NCI-H460 (cell line): ENCODE measurements at regions not wholly inside any gene's neighbourhood (a gene's known extent, or its start where the extent isn't known, plus 50 kb on each side); places are given as distances from the start of the nearest gene placed in this dataset.
"Not testable (repeated sequence)": the region's sequence is repeated elsewhere in the genome, so short reads cannot be mapped to it uniquely, and the experiment has no call there.

ENCODE experiments used
- DNase-seq: peaks from one replicate; pipeline ENCODE4 v3.0.0-alpha.2; 2016; ENCODE audit warnings: low read depth; ENCODE audit errors: extremely low read depth

DNA sequence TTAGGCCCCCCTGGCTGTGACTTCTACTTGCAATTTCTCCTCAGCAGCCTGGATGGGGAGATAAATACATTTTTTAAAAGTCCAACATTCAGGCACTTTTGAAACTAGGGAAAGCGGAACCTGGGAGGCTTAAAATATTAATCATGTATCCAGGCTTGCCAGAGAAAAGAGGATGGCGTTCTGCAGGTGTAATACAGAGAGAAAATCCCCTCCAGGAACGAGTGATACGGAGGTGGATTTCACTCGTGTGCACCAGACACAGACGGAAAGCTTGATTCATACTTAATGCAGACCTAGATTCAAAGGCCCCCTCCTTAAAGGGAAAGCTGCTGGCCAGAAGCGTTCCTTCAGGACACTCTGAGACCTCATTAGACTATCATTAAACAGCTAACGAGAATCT is 354.0 kb upstream of the BOD1L1 start:
- DNase-seq = no peak

DNA sequence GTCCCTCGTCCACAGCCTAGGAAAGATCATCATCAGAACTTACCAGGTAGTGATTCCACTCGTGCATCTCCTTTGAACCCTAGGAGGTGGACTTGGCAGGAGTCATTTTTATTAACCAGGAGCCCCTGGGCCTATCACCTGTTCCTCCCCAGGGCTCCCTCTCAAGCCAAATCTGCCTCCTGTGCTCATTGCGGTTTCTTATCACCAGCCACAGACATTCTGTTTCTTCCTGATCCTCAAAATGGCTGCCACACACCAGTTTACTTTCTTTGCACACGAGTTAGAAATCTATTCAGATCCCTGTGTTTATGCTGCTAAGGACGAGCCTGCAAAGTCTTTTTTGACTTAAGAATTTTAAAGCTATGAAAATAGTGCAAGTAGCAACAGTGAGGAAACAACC is 354.5 kb upstream of the BOD1L1 start:
- no peak for DNase-seq

DNA sequence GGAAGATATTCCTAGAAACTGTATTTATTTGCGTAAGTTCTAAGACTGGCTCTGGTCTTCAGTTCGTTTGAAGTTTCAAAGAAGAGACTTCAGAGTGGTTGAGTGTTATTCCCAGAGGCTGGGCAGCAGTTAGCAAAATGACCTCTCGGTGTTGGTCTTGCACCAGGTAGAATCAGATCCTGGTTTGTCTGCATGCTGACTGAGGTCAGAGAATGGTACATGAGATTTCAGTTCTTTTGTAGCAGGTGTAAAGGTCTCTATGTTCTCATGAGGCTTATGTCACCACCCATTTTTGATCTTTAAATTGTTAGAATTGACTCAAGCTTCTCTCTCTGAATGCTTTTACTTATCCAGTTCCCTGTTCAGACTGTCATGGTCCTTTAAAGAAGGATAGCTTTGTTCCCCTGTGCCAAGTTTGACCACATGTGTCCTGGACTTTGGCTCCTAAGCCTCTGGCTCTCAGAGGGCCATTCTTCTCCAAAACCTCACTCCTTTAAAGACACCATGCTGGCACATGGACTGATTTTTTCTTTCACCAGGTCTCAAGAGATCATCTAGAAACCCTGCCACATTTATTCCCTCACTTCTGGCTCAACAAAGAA is 355.8 kb upstream of the BOD1L1 start:
- DNase-seq = no peak

DNA sequence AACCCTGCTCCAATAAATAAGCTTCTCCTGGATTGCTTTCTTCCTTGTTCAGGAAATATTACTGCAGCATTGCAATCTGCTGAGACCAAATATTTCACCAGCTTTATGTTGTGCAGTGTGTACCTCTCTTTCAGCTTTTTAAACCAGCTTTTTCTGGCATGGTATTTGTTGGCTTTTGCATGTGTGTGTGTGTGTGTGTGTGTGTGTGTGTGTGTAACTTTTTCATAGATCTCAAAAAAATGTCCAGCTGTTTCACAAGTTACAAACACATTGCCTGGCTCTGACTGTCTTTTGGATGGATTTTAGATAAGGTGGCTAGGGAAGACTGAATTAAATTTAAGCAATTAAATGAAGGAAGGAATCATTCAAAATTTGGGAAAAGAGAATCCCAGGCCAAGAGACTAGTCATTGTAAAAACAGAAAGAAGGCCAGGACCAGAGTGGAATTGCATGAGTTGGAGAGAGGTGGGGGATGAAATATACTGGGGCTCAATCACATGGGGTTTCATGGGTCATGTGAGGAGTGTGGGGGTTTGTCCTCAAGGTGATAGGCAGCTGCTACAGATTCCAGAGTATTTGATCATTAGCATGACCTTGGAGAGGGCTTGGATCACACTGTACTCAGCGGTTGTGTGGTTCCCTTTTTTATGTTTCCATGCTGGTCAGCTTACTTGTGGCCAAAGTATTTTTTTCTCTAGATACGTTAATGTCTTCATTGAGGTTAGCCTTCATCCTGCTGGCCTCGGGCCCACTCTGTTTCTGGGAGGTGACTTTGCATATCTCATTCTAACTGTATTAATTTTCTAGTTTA is 357.7 kb upstream of the BOD1L1 start:
- DNase-seq = no peak

DNA sequence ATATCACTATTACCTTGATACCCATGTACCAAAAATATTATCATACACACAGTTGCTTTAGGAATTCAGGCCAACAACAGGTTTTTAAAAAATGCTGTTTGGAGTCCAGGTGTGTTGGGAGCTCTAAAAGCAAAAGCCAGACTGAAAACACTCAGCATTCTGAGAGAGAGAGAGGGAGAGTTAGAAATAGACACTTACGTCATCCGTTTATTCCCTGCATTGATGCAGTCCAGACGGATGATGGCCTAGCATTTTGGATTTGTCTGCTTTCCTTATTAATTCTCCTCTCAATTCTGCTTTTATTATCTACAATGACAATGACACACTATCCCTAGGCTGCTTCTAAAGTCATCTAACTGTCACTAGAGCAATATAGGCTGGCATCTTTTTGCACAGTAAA is 358.3 kb upstream of the BOD1L1 start:
- no peak for DNase-seq

DNA sequence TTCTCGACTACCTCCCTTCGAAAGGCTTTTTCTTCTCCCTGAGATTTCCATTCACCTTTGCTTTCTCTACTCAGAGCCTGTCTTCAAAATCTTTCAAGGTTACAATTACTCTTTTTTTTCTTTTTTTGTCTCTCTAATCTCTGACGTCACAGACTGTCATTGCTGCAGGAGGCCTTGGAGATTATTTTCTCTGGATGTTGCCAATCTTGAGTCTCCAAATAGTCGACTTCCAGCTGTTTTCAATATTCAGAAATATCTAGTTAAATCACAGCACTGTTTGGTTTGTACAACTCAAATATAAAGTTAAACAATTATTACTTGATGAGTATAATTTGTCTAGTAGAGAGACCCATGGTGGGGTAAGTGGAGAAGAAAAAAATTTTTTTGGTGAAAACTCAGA is 359.0 kb upstream of the BOD1L1 start:
- no peak for DNase-seq

DNA sequence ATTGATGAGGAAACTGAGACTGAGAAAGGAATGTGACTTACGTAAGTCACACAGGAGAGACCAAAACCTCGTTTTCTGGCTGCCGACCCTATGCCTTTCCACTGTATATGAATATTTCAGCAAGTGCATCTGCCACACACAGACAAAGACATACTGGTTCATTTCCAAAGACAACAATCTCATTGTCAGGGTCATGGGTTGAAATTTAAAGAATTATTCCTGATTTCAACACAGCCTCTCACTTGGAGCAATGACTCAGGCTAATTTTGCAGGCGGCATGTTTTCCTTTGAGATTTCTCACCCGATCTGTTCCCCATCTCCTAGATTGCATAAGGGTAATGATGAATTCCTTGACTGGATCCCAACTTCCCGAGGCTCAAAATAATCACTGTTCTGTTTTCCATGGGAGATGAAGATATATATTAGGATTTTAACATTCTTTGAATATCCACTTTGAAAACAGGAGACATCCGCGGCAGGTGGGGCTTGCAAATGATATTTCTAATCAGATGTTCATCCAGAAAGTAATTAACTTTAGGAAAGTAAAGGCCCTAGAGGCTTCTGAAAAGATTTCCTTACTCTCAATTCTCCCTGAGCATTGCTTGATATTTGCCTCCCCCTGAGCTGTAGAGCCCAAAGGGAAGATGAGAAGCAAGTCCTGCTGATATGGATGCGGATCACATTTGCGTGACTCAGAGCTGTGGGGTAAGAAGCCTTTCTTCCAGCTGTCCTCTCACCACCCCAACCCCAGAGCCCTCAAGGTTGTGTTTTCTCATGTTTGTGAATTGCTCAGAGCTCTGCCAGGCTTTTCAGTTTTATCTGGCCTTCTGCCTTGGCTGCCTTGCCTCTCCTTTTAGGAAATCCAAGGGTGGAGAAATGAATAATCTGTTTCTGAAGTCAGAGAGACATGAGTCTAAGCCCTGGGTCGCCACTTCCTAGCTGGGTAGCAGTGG is 361.1 kb upstream of the BOD1L1 start:
- peak; percentile 72 for DNase-seq

DNA sequence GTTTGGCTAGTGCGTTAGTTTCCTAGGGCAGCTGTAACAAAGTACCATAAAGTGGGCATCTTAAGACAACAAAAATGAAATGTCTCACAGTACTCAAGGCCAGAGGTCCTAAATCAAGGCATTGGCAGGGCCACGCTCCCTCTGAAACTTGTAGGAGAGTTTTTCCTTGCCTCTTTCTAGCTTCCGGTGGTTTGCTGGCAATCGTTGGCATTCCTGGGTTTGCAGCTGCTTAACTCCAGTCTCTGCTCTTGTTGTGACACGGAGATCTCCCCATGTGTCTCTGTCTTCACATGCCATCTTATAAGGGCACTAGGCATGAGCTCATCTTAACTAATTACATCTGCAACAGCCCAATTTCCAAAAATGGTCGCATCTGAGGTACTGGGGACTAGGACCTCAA is 362.0 kb upstream of the BOD1L1 start:
- peak; percentile 23 for DNase-seq

DNA sequence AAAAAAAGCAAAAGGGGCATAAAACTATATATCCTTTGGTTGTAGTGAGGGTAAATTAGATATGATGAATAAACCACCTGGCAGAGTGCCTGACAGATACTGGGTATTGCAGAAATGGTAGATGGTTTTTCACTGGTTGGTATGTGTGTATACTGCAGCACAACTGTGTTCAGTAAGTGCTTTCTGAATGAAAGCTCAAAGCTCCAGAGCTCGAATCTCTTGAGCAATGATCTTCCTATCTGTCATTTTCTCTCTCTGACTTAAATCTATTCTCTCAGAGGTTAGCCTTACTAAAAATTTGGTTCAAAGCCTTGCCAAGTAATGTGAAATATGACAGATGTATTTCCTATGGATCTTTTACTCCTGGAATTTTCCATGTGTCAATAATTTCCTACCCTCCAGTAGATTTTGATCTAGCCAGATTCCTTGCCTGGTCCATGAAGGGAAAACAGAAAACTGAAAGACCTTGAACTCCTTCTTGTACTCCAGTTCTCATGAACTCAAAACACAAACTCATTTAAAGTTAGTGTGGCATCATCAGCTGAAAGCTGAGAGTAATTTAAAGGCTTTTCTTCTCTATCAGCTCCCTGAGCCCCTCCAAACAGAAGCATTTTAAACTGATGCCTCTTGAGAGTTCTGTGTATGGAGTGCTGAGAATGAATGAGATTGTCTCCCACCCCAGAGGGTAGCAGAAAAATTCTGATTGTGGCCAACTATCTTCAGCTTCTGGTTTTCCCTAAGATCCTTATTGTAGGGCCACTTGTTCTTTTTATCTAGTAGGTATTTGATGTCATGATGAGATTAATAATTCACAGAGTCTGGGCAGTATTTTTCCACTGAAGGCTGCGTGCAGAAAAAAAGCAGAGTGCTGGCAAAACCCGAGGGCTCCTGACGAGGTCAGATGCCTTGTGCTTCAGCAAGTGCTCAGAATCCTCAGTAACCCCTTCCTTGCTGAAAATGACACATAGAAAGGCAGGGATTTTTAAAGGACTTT is 363.4 kb upstream of the BOD1L1 start:
- no peak for DNase-seq

DNA sequence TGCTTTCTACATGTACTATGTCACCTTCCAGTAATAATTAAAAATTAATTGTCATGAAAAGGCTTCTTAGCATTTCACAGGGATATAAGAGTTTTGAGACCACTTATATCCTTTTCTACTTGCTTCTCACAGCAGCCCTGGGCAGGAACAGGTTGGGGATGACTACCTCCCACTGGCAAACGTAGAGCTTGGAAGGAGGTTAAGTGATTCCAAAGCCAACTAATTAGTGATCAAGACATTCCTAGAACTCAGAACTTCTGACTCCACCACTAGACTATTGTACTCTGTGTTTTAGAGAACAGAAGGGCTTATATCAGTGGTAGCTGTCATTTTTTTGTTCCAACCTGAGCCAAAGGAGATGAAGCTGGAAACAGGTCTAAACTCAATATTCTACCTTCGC is 364.5 kb upstream of the BOD1L1 start:
- no peak for DNase-seq

DNA sequence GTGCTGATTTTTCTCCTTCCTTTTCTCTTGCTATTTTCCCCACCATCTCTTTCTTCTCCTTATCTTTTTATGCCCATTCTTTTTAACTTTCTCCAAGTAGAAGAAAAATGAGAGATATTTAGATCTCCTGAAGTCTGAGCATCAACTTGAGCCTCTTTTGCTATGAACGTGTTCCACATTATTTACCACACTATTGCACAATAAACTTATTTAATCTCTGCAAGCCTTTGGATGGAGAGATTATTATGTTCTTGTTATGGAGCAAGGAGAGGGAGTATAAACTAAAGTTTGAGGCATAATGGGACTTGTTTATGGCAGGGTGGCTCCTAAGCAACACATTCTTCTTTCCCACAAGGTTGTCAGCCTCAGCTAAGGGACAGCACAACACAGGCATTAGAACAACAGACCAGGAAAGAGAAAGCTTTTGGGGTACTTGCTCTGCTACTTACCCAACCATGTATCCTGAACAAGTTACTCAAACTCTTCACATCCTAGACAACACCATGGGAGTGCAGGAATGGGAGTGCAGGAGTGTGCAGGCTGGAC is 365.5 kb upstream of the BOD1L1 start:
- DNase-seq = no peak

DNA sequence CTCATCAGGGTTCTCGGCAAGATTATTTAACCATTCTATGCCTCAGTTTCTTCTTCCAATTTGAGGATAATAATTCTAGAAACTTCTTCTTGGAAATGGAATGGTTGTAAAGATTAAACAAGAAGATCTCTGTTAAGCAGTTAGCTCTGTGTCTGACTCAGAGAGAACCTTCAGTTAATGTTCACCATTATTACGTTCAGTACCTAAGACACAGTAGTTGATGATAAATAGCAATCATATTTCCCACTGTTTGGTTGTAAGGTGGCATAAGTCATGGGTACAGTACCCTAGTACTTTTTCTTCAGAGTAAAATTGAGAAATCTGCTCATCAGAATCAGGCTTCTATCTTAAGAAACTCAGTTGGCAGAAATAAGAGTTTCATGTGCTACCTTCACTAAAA is 366.5 kb upstream of the BOD1L1 start:
- DNase-seq = no peak

DNA sequence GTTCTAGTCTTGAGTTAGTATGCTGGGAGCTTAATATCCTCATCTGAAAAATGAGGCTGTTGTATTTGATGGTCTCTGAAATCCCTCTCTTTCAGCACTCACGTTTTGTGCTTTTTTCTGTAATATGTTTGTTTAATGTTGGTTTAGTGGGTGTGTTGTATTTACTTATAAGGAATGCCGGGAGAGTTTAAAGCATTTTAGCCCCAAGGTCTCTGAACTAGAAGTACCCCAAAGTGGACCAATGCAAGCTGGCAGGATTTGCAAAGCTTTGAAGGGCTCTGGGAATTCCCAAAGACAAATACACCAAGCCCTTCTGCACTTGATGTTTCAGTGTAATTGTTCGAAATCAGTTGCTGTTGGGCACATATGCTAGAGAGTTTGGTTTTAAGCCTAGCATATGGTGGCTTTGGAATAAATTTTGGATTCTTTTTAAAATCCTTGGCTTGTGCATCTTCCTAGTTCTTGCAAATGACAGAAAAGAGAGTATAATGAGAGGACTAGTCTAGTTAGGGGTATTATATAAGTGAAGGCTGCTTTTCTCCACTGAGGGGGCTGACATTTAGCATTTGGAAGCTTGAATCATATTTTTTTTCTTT is 371.4 kb upstream of the BOD1L1 start:
- DNase-seq = no peak

DNA sequence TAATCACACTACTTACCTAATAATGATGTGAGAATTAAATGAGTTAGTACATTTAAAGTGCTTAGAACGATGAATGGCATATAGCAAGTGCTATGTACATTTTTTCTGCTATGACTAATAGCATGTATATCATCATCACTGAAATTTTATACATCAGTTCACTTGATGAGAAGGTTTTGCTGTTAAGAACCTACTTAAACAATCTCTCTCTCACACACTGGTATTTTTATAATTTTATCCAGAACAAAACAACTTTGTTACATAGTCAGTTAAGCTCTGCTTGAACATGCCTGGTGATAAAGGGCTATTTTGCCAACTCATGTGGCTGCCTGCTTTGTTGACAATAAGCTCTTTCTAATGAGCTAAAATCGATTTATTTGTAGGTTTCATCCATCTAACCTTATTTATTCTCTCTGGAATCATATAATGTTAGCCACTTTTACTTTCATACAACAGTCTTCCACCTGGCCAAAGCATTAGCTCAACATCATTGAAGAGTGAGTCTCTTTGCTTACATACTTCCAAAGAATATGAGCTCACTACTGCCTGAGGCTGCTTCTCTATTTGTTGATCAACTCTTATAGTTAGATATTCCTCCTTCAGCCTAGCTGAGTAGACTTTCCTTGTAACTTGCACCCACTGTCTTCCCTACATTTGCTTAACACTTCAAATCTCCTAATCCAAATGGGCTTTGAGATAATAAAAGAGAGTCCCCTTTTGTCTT is 372.7 kb upstream of the BOD1L1 start:
- DNase-seq = no peak

DNA sequence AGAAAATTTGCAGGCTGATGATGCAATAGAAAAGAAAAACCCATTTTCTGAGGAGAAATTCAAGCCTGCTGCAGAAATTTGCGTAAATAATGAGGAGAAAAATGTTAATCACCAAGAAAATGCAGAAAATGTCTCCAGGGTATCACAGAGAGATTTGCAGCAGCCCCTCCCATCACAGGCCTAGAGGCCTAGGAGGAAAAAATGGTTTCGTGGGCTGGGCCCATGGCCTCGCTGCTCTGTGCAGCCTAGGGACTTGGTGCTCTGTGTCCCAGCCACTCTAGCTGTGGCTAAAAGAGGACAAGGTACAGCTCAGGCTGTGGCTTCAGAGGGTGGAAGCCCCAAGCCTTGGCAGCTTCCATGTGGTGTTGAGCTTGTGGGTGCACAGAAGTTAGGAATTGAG is 374.8 kb upstream of the BOD1L1 start:
- DNase-seq = not testable (repeated sequence)

DNA sequence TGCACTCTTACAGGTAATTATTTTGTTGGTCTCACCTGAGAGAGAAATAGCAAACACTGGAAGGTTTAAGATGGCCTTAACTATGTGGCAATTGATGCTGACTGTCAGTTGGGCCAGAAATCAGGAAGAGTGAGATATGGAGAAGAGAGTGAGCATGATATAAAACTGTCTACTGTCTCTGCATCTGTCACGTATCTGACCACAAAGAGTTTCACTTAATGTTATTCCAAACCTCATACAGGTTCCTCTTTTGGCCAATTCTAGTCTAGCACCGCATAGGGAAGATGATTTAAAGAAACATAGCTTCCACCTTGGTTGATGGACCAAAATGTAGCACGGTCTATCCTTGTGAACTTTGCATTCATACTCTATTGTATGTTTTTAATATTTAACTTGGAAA is 381.0 kb upstream of the BOD1L1 start:
- no peak for DNase-seq

DNA sequence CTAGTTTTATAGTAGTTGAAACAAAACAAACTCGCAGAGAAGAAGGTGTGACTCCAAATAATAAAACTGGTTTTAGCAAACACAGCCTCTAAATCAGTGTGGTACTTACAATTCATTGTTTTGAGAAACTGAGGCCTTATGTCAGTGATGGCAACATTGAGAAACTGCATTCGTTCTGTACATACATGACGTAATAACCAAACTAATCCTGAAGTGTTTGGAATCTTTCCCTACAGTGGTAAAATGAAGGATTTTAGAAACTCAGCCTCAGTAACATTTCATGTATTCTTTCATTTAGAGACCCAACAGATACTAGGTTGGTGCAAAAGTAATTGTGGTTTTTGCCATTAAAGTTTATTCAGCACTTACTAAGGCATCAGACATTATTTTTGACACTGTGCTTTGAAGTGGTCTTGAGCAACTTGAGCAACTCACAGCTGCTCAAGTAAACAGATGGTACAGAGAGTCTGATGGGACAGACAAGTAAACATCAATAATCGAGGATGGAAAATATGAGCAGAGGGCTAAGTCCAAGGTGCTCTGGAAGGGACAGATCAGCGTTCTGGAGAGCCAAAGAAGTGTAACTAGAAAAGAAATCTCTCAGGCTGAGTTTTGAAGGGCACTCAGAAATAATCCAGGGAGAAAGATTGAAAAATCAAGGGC is 390.8 kb upstream of the BOD1L1 start:
- no peak for DNase-seq

DNA sequence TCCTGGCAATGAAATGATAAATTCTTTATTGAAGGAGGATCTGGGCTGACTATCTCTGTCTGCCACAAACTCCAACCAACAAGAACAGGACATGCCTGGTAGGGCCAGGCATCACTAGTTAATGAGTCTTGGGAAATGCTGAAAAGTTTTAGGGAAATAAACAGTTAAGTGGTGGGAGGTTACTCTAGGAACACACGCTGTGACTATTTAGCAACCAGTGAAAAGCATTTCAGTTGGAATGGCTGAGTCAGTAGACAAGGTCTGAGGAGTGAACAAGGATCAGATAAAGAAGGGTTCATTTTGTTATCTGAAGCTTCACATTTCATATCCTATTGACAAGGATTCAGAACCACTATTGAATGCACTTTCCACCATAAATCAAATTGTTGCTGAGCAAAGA is 394.9 kb upstream of the BOD1L1 start:
- DNase-seq = no peak
